HG02852 (cell line): ENCODE measurements at regions not wholly inside any gene's neighbourhood (a gene's known extent, or its start where the extent isn't known, plus 50 kb on each side); places are given as distances from the start of the nearest gene placed in this dataset.

ENCODE experiments used
- ATAC-seq: cut with Tn5 transposase; IDR thresholded peaks from one replicate; pipeline ENCODE4 v1.9.1; 2021; ENCODE audit warnings: mild to moderate bottlenecking, moderate library complexity; ENCODE audit not compliant: unreplicated experiment

GRCh38 chr14:101471723-101472517 is 89.4 kb upstream of the DIO3 start:
- ATAC-seq: no peak

- ATAC-seq: no peak
These were observed 88.8 kb upstream of the DIO3 start for GRCh38 chr14:101472518-101472849.

- no peak for ATAC-seq
These were observed 88.1 kb upstream of the DIO3 start for GRCh38 chr14:101473045-101473729.

- ATAC-seq: no peak
These were observed 87.3 kb upstream of the DIO3 start for GRCh38 chr14:101473795-101474562.

GRCh38 chr14:101474563-101475455 is 86.5 kb upstream of the DIO3 start:
- no peak for ATAC-seq

- ATAC-seq: no peak
These were observed 85.6 kb upstream of the DIO3 start for GRCh38 chr14:101475456-101476257.

GRCh38 chr14:101476258-101476915 is 84.9 kb upstream of the DIO3 start:
- no peak for ATAC-seq

- ATAC-seq: no peak
These were observed 84.3 kb upstream of the DIO3 start for GRCh38 chr14:101476916-101477553.

GRCh38 chr14:101477648-101478047 is 83.6 kb upstream of the DIO3 start:
- ATAC-seq: no peak

GRCh38 chr14:101478096-101478495 is 83.2 kb upstream of the DIO3 start:
- no peak for ATAC-seq

- no peak for ATAC-seq
These were observed 82.4 kb upstream of the DIO3 start for GRCh38 chr14:101478796-101479410.

GRCh38 chr14:101480022-101480746 is 81.1 kb upstream of the DIO3 start:
- ATAC-seq: no peak

- ATAC-seq: no peak
These were observed 80.4 kb upstream of the DIO3 start for GRCh38 chr14:101480747-101481530.

- no peak for ATAC-seq
These were observed 79.7 kb upstream of the DIO3 start for GRCh38 chr14:101481557-101481956.

GRCh38 chr14:101482066-101482465 is 79.2 kb upstream of the DIO3 start:
- ATAC-seq: no peak

- no peak for ATAC-seq
These were observed 77.5 kb upstream of the DIO3 start for GRCh38 chr14:101483829-101484228.

- no peak for ATAC-seq
These were observed 72.1 kb upstream of the DIO3 start for GRCh38 chr14:101489092-101489760.
